ENCODE measurements at regions not wholly inside any gene's neighbourhood (a gene's known extent, or its start where the extent isn't known, plus 50 kb on each side); places are given as distances from the start of the nearest gene placed in this dataset.
"Not testable (repeated sequence)": the region's sequence is repeated elsewhere in the genome, so short reads cannot be mapped to it uniquely, and the experiment has no call there.

DNA sequence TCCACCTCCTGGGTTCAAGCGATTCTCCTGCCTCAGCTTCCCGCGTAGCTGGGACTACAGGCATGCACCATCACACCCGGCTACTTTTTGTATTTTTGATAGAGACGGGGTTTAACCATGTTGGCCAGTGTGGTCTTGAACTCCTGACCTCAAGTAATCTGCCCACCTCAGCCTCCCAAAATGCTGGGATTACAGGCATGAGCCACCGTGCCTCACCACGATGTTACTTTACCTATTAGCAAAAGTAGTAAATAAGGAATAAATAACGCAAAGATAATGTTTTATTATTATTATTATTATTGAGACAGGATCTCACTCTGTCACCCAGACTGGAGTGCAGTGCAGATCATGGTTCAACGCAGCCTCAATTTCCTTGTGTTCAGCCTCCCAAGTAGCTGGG lies 145.9 kb downstream of the NPIPB5 start:
- TF ChIP-seq, protein P1, sequence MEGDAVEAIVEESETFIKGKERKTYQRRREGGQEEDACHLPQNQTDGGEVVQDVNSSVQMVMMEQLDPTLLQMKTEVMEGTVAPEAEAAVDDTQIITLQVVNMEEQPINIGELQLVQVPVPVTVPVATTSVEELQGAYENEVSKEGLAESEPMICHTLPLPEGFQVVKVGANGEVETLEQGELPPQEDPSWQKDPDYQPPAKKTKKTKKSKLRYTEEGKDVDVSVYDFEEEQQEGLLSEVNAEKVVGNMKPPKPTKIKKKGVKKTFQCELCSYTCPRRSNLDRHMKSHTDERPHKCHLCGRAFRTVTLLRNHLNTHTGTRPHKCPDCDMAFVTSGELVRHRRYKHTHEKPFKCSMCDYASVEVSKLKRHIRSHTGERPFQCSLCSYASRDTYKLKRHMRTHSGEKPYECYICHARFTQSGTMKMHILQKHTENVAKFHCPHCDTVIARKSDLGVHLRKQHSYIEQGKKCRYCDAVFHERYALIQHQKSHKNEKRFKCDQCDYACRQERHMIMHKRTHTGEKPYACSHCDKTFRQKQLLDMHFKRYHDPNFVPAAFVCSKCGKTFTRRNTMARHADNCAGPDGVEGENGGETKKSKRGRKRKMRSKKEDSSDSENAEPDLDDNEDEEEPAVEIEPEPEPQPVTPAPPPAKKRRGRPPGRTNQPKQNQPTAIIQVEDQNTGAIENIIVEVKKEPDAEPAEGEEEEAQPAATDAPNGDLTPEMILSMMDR (IDR thresholded peaks at IDR 0.05; ENCODE audit: low read depth, low read length, poor library complexity, severe bottlenecking), result not testable (repeated sequence)
- TF ChIP-seq EZH2phosphoT487 (IDR thresholded peaks at IDR 0.05; ENCODE audit: borderline replicate concordance, low read length), result not testable (repeated sequence)
